ENCODE measurements at regions not wholly inside any gene's neighbourhood (a gene's known extent, or its start where the extent isn't known, plus 50 kb on each side); places are given as distances from the start of the nearest gene placed in this dataset.
"Not testable (repeated sequence)": the region's sequence is repeated elsewhere in the genome, so short reads cannot be mapped to it uniquely, and the experiment has no call there.

DNA sequence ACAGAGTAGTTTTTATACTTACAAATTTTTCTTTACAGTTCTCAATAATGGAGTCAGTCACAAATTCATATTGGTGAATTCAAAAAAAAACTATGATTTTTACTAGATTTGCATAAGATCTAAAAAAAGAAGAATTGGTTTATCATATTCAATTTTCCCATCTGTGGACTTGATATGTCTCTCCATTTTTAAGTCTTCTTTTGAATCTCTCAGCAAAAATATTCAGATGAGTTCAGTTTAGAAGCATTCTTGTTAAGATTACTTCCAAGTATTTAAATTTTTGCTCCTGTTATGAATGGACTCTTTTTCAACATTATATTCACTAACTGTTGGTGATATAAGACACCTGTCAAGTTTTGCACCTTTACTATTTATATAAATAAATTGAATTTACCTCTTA is 360.6 kb upstream of the FLRT2 start:
- DNase-seq: no peak
- TF ChIP-seq GATA1 (IDR thresholded peaks at IDR 0.05; ENCODE audit: low read depth, low read length): no peak
- TF ChIP-seq POLR2A (IDR thresholded peaks at IDR 0.05; ENCODE audit: low read length): no peak

DNA sequence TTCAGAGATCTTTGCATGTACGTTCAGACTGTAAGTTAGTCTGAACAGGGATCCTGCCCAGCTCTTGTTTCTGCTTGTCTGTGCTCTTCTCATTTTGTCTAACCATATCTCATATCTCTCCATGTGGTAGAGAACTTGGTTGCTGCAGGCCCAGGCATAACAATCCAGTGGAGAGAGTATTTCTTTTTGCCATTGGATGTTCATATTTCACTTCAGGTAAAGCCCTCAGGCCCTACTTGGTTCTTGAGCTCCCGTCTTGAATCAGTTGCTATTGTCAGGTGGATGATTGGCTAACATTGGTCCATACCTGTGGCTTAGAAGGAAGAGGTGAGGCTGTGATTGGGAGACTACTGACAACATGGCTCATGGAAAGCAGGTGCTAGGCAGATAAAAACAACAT is 357.7 kb upstream of the FLRT2 start:
- DNase-seq: no peak
- TF ChIP-seq POLR2A (IDR thresholded peaks at IDR 0.05; ENCODE audit: low read length) (no peak), GATA1 (IDR thresholded peaks at IDR 0.05; ENCODE audit: low read depth, low read length) (no peak)

DNA sequence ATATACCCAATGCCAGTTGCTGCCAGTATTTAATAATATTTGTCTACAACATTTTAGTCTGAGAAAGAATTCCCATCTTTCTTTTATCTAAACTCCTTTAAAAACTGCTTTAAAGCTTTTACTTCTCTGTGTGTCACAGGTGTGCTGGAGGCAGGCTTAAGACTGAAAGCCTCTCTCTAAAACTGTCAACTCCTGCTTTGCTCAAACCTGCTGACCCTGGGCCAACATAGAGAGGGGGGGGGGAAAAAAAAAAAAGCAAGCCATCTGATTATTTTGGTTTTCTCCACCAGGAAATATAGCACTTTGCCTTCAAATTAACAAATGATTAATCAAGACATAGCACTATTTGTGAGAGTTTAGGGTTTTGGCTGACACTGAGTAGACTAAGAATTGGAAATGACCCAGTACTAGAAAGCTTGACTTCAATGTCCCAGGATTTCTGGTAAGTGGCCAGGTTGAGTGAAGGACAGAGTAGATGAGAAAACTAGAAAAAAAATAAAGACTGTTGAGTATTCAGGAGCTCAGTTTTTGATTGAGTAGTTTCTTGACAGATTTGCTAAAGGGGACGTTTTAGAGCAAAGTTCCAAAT is 357.0 kb upstream of the FLRT2 start:
- no peak for DNase-seq
- no peak for TF ChIP-seq GATA1 (IDR thresholded peaks at IDR 0.05; ENCODE audit: low read depth, low read length)
- no peak for TF ChIP-seq POLR2A (IDR thresholded peaks at IDR 0.05; ENCODE audit: low read length)

DNA sequence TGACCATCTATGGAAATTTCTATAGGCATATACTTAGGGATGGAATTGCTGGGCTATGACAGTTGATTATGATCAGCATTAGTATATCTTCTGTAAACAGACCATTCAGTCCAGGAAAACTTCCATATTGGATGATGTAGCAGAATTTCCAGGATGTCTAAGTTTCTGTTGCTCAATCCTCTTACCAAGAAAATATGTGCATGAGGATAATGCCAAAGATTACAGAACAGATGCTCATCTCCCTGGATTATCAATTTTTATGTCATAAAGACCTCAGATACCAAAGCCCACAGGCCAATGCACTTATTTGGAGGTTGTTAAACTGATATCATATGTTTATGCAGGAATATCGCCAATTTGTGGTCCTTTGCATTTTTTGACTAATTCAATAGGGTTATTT is 354.4 kb upstream of the FLRT2 start:
- TF ChIP-seq POLR2A (IDR thresholded peaks at IDR 0.05; ENCODE audit: low read length) (no peak), GATA1 (IDR thresholded peaks at IDR 0.05; ENCODE audit: low read depth, low read length) (no peak)

GRCh38 chr14:85178864-85179263 is 351.1 kb upstream of the FLRT2 start:
- DNase-seq: no peak
- TF ChIP-seq GATA1 (IDR thresholded peaks at IDR 0.05; ENCODE audit: low read depth, low read length) (no peak), POLR2A (IDR thresholded peaks at IDR 0.05; ENCODE audit: low read length) (no peak)

More for the DNA sequence above, 354.4 kb upstream of the FLRT2 start:
- peak; percentile 5 to 6 for DNase-seq

DNA sequence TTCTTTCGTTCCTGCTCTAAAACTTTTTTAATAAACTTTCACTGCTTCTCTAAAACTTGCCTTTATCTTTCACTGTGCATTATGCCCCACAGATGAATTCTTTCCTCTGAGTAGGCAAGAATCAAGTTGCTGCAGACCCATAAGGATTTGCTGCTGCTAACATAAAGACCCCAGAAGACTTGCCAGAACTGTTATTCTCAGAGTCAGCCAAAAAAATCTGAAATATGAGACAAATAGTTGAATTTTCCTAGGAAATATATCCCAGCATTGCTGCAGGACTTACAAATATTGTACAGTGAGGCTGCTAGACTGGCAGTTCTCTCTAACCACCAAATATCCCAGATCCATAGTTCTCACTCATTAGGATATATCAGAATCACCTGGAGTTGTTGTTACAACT is 349.1 kb upstream of the FLRT2 start:
- DNase-seq: no peak
- TF ChIP-seq POLR2A (IDR thresholded peaks at IDR 0.05; ENCODE audit: low read length) (no peak), GATA1 (IDR thresholded peaks at IDR 0.05; ENCODE audit: low read depth, low read length) (no peak)

DNA sequence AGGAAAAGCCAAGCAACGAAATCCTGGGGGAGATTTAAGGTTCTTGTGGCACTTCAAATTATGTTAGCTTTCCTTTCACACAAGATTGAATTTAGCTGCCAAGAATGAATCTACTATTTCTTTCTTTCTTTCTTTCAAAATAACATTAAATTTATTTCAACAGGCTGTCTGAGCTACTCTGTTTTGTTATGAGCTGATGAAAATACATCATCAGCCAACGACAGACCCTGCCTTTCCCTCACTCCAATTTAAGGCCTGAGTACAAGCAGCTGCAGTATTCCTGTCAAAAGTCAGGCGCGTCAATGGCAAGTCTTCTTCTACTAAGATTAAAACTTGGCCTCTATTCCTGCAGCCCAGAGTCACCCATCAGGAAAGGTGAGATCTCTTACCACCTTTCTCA is 347.7 kb upstream of the FLRT2 start:
- no peak for TF ChIP-seq POLR2A (IDR thresholded peaks at IDR 0.05; ENCODE audit: low read length)
- TF ChIP-seq GATA1 (IDR thresholded peaks at IDR 0.05; ENCODE audit: low read depth, low read length): no peak
- DNase-seq: no peak

DNA sequence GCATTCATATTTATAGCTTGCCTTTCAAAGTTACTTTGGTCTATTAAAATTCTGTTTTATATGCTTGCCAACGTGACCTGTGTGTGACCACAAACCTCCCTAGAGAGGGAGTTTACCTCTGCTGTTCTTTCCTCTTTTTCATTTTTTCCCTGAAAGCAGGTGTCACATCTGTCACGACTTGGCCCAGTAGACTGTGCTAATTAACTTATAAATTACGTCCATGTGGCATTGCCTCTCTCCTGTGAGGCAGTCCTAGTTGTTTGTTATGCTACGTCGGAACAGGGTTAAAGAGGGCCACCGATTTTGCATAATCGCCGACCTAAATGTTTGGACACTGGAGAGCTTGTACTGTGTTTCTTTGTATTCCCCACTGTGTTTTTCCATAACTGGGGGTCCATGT is 343.9 kb upstream of the FLRT2 start:
- no peak for TF ChIP-seq GATA1 (IDR thresholded peaks at IDR 0.05; ENCODE audit: low read depth, low read length)
- no peak for TF ChIP-seq POLR2A (IDR thresholded peaks at IDR 0.05; ENCODE audit: low read length)
- no peak for DNase-seq

GRCh38 chr14:85187521-85187920 is 342.4 kb upstream of the FLRT2 start:
- DNase-seq: no peak
- TF ChIP-seq GATA1 (IDR thresholded peaks at IDR 0.05; ENCODE audit: low read depth, low read length) (no peak), POLR2A (IDR thresholded peaks at IDR 0.05; ENCODE audit: low read length) (no peak)

- TF ChIP-seq POLR2A (IDR thresholded peaks at IDR 0.05; ENCODE audit: low read length): no peak
- TF ChIP-seq GATA1 (IDR thresholded peaks at IDR 0.05; ENCODE audit: low read depth, low read length): no peak
- DNase-seq: no peak
Observed at GRCh38 chr14:85188836-85189235, 341.1 kb upstream of the FLRT2 start.

- not testable (repeated sequence) for DNase-seq
Observed at GRCh38 chr14:85189253-85189652, 340.7 kb upstream of the FLRT2 start.

DNA sequence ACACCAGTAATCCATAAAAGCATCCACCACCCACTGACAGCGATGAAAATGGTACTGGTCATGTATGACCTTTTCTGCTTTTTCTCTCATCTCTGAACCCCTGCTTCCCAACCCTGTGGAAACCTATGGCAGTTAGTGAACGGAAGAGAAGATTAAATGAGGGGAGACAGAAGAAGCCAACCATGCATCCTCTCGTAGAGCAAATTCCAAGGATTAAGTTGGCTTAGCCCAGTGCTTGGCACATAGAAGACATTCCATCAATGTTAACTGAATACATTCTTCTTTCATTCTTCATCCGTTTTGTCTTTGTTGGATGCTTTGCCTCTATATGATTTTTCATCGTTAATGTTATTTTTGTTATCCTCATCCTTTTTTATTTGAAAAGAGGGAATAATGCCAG is 339.7 kb upstream of the FLRT2 start:
- no peak for DNase-seq
- TF ChIP-seq POLR2A (IDR thresholded peaks at IDR 0.05; ENCODE audit: low read length): no peak
- TF ChIP-seq GATA1 (IDR thresholded peaks at IDR 0.05; ENCODE audit: low read depth, low read length): no peak

DNA sequence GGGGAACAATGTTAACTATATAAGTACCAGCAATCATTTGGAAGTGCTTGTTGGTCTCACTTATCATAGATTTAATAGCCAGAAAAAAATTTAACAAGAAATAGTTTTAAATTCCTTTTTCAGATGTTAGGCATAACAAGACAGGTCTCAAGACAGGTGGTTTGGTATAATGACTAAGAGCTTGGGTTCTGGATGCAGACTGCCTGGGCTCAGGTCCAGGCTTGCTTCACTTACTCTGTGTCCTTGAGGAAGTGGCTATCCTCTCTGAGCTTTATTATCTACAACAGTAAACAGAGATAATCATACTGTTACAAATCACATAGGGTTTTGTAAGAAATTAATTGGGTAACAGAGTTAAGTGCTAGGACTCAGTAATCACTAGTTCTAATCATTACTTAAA is 338.0 kb upstream of the FLRT2 start:
- no peak for TF ChIP-seq GATA1 (IDR thresholded peaks at IDR 0.05; ENCODE audit: low read depth, low read length)
- TF ChIP-seq POLR2A (IDR thresholded peaks at IDR 0.05; ENCODE audit: low read length): no peak

GRCh38 chr14:85195872-85196477 is 334.0 kb upstream of the FLRT2 start:
- peak; percentile 4 to 26 for DNase-seq
- no peak for TF ChIP-seq GATA1 (IDR thresholded peaks at IDR 0.05; ENCODE audit: low read depth, low read length)
- TF ChIP-seq POLR2A (IDR thresholded peaks at IDR 0.05; ENCODE audit: low read length): no peak

More for the DNA sequence above, 338.0 kb upstream of the FLRT2 start:
- no peak for DNase-seq

- TF ChIP-seq POLR2A (IDR thresholded peaks at IDR 0.05; ENCODE audit: low read length) (no peak), GATA1 (IDR thresholded peaks at IDR 0.05; ENCODE audit: low read depth, low read length) (no peak)
- no peak for DNase-seq
Observed at GRCh38 chr14:85198001-85198400, 331.9 kb upstream of the FLRT2 start.

Data from erythroblast (primary cell).